ENCODE measurements at regions not wholly inside any gene's neighbourhood (a gene's known extent, or its start where the extent isn't known, plus 50 kb on each side); places are given as distances from the start of the nearest gene placed in this dataset.

DNA sequence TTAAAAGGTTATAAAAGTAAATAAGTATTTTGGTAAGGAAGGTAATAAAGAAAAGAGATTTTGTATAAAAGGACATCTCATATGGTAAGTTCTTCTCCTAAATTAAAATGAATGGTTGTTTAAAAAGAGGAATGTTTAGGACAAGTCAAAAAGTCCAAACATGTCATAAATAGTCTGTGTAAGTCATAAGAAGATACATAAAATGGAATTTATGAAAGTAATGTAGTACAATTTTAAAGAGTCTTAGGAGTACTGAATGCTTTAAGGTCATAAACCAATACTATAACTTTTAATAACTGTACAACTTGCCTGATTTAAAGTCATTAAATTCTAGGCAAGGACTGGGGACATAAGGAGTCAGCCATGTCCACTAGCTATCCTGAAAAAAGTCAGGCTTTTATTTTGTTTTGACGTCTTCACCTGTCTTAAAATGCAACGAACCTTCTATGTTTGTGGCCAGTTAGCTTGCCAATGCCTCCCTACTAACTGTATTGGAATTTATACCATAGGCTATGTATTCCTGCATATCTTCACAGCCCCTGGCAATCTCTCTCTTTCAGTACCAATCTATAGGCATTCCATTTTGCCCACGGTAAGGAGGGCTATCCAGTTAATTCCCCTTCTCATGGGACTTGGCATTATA is 312.3 kb upstream of the LRRTM4 start:
- Histone ChIP-seq H3K4me3 (ENCODE audit: low read depth in 1 of 3, low read length in 3 of 3) (no peak overlapping the region), H3K4me1 (ENCODE audit: control insufficient read depth in 4 of 4, insufficient read depth in 4 of 4, low read length in 3 of 4) (no peaks in the 10 kb centered on the region), H3K27me3 (ENCODE audit: control insufficient read depth in 4 of 4, insufficient read depth in 4 of 4, low read length in 3 of 4) (no peaks in the 10 kb centered on the region), H3K9ac (ENCODE audit: low read depth in 1 of 2, low read length in 2 of 2) (no peak overlapping the region), H3K36me3 (ENCODE audit: control insufficient read depth in 4 of 4, insufficient read depth in 3 of 4, low read depth in 1 of 4, low read length in 3 of 4) (no peaks in the 10 kb centered on the region), H3K9me3 (ENCODE audit: control insufficient read depth in 4 of 4, low read length in 3 of 4) (peaks cover 0 to 3% (median under 1%) of the 10 kb centered on the region in 4 donors), H3K27ac (ENCODE audit: low read depth in 1 of 2, low read length in 2 of 2) (no peak overlapping the region)
- WGBS, result 75% methylated on average over 3 of the region's 3 CpGs
- no peak for DNase-seq (ENCODE audit: low spot score)
- no peak for TF ChIP-seq HNF4A (conservative IDR thresholded peaks at IDR 0.05)

DNA sequence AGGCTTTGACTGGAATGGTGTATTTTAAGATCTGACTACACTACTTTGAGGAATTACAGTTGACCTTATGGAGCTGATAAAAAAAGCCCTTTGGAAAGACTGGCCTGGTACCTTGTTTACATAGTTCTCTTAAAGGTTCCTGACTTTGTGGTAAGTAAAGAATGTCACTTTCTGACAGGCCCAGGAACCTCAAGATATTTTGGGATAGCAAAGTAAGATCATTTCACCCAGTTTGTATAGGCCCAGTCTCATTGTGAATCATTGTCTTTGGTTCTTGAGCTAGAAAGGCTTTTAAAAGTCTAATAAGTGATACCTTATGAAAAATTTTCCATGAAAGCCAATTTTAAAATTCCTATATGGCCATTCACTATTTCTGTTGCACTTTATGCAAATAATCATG is 316.3 kb upstream of the LRRTM4 start:
- Histone ChIP-seq H3K9me3 (ENCODE audit: control insufficient read depth in 4 of 4, low read length in 3 of 4) (peaks cover 0 to 3% (median under 1%) of the 10 kb centered on the region in 4 donors), H3K9ac (ENCODE audit: low read depth in 1 of 2, low read length in 2 of 2) (no peak overlapping the region), H3K27me3 (ENCODE audit: control insufficient read depth in 4 of 4, insufficient read depth in 4 of 4, low read length in 3 of 4) (no peaks in the 10 kb centered on the region), H3K4me1 (ENCODE audit: control insufficient read depth in 4 of 4, insufficient read depth in 4 of 4, low read length in 3 of 4) (no peaks in the 10 kb centered on the region), H3K27ac (ENCODE audit: low read depth in 1 of 2, low read length in 2 of 2) (no peak overlapping the region), H3K4me3 (ENCODE audit: low read depth in 1 of 3, low read length in 3 of 3) (no peak overlapping the region), H3K36me3 (ENCODE audit: control insufficient read depth in 4 of 4, insufficient read depth in 3 of 4, low read depth in 1 of 4, low read length in 3 of 4) (no peaks in the 10 kb centered on the region)
- DNase-seq (ENCODE audit: low spot score), result no peak
- TF ChIP-seq SP1 (IDR thresholded peaks at IDR 0.05), result no peak
- no peak for TF ChIP-seq HNF4A (conservative IDR thresholded peaks at IDR 0.05)
- no peak for TF ChIP-seq GABPA (IDR thresholded peaks at IDR 0.05 in 1 of 2, conservative IDR thresholded peaks at IDR 0.05 in 1 of 2)

DNA sequence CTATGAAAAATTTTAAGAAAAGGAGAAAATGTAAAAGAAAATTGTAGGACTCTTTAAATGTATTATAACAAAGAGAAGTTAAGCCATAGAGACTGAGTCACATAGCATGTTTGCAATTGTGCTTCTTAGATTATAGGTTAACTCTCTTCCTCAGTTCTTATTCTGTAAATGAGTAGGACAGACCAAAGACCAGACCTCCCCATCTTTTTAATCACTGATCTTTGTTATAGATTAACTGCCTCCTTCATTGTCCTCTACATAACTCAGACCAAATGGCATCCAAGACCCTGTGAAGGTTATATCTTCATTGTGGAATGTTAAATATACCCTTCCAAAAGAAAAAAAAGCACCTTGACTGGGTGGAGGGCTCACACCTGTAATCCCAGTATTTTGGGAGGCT is 316.9 kb upstream of the LRRTM4 start:
- H3K4me3 ChIP-seq (ENCODE audit: low read depth in 1 of 3, low read length in 3 of 3), result no peak overlapping the region
- no peak overlapping the region for H3K27ac ChIP-seq (ENCODE audit: low read depth in 1 of 2, low read length in 2 of 2)
- H3K9ac ChIP-seq (ENCODE audit: low read depth in 1 of 2, low read length in 2 of 2), result no peak overlapping the region

More for the DNA sequence above, 316.9 kb upstream of the LRRTM4 start:
- Histone ChIP-seq H3K9me3 (ENCODE audit: control insufficient read depth in 4 of 4, low read length in 3 of 4) (peaks cover 0 to 2% (median 0%) of the 10 kb centered on the region in 4 donors), H3K4me1 (ENCODE audit: control insufficient read depth in 4 of 4, insufficient read depth in 4 of 4, low read length in 3 of 4) (no peaks in the 10 kb centered on the region), H3K36me3 (ENCODE audit: control insufficient read depth in 4 of 4, insufficient read depth in 3 of 4, low read depth in 1 of 4, low read length in 3 of 4) (no peaks in the 10 kb centered on the region), H3K27me3 (ENCODE audit: control insufficient read depth in 4 of 4, insufficient read depth in 4 of 4, low read length in 3 of 4) (no peaks in the 10 kb centered on the region)
- no peak for DNase-seq (ENCODE audit: low spot score)
- TF ChIP-seq, protein P1, sequence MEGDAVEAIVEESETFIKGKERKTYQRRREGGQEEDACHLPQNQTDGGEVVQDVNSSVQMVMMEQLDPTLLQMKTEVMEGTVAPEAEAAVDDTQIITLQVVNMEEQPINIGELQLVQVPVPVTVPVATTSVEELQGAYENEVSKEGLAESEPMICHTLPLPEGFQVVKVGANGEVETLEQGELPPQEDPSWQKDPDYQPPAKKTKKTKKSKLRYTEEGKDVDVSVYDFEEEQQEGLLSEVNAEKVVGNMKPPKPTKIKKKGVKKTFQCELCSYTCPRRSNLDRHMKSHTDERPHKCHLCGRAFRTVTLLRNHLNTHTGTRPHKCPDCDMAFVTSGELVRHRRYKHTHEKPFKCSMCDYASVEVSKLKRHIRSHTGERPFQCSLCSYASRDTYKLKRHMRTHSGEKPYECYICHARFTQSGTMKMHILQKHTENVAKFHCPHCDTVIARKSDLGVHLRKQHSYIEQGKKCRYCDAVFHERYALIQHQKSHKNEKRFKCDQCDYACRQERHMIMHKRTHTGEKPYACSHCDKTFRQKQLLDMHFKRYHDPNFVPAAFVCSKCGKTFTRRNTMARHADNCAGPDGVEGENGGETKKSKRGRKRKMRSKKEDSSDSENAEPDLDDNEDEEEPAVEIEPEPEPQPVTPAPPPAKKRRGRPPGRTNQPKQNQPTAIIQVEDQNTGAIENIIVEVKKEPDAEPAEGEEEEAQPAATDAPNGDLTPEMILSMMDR (IDR thresholded peaks at IDR 0.05; ENCODE audit: low read depth, low read length, missing input control), result no peak
- TF ChIP-seq HNF4G (IDR thresholded peaks at IDR 0.05), result no peak
- TF ChIP-seq HNF4A (conservative IDR thresholded peaks at IDR 0.05), result no peak
- TF ChIP-seq, protein P2, sequence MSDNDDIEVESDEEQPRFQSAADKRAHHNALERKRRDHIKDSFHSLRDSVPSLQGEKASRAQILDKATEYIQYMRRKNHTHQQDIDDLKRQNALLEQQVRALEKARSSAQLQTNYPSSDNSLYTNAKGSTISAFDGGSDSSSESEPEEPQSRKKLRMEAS (IDR thresholded peaks at IDR 0.05), result no peak
- no peak for TF ChIP-seq FOXA2 (IDR thresholded peaks at IDR 0.05)
- TF ChIP-seq, protein P3, sequence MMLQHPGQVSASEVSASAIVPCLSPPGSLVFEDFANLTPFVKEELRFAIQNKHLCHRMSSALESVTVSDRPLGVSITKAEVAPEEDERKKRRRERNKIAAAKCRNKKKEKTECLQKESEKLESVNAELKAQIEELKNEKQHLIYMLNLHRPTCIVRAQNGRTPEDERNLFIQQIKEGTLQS (IDR thresholded peaks at IDR 0.05), result no peak
- no peak for TF ChIP-seq RAD21 (IDR thresholded peaks at IDR 0.05)
- no peak for TF ChIP-seq EGR1 (IDR thresholded peaks at IDR 0.05; ENCODE audit: low read depth in 2 of 2)
- TF ChIP-seq SP1 (IDR thresholded peaks at IDR 0.05), result no peak
- no peak for TF ChIP-seq JUND (IDR thresholded peaks at IDR 0.05)
- TF ChIP-seq NR2F2 (IDR thresholded peaks at IDR 0.05), result no peak
- no peak for TF ChIP-seq TAF1 (conservative IDR thresholded peaks at IDR 0.05)
- TF ChIP-seq YY1 (IDR thresholded peaks at IDR 0.05), result no peak
- TF ChIP-seq FOXA1 (IDR thresholded peaks at IDR 0.05), result no peak
- no peak for TF ChIP-seq GABPA (IDR thresholded peaks at IDR 0.05 in 1 of 2, conservative IDR thresholded peaks at IDR 0.05 in 1 of 2)
- TF ChIP-seq, protein P4, sequence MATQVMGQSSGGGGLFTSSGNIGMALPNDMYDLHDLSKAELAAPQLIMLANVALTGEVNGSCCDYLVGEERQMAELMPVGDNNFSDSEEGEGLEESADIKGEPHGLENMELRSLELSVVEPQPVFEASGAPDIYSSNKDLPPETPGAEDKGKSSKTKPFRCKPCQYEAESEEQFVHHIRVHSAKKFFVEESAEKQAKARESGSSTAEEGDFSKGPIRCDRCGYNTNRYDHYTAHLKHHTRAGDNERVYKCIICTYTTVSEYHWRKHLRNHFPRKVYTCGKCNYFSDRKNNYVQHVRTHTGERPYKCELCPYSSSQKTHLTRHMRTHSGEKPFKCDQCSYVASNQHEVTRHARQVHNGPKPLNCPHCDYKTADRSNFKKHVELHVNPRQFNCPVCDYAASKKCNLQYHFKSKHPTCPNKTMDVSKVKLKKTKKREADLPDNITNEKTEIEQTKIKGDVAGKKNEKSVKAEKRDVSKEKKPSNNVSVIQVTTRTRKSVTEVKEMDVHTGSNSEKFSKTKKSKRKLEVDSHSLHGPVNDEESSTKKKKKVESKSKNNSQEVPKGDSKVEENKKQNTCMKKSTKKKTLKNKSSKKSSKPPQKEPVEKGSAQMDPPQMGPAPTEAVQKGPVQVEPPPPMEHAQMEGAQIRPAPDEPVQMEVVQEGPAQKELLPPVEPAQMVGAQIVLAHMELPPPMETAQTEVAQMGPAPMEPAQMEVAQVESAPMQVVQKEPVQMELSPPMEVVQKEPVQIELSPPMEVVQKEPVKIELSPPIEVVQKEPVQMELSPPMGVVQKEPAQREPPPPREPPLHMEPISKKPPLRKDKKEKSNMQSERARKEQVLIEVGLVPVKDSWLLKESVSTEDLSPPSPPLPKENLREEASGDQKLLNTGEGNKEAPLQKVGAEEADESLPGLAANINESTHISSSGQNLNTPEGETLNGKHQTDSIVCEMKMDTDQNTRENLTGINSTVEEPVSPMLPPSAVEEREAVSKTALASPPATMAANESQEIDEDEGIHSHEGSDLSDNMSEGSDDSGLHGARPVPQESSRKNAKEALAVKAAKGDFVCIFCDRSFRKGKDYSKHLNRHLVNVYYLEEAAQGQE (IDR thresholded peaks at IDR 0.05), result no peak
- TF ChIP-seq RXRA (IDR thresholded peaks at IDR 0.05), result no peak
- TF ChIP-seq, protein P5, sequence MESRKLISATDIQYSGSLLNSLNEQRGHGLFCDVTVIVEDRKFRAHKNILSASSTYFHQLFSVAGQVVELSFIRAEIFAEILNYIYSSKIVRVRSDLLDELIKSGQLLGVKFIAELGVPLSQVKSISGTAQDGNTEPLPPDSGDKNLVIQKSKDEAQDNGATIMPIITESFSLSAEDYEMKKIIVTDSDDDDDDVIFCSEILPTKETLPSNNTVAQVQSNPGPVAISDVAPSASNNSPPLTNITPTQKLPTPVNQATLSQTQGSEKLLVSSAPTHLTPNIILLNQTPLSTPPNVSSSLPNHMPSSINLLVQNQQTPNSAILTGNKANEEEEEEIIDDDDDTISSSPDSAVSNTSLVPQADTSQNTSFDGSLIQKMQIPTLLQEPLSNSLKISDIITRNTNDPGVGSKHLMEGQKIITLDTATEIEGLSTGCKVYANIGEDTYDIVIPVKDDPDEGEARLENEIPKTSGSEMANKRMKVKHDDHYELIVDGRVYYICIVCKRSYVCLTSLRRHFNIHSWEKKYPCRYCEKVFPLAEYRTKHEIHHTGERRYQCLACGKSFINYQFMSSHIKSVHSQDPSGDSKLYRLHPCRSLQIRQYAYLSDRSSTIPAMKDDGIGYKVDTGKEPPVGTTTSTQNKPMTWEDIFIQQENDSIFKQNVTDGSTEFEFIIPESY (IDR thresholded peaks at IDR 0.05), result no peak
